ENCODE measurements at regions not wholly inside any gene's neighbourhood (a gene's known extent, or its start where the extent isn't known, plus 50 kb on each side); places are given as distances from the start of the nearest gene placed in this dataset.

DNA sequence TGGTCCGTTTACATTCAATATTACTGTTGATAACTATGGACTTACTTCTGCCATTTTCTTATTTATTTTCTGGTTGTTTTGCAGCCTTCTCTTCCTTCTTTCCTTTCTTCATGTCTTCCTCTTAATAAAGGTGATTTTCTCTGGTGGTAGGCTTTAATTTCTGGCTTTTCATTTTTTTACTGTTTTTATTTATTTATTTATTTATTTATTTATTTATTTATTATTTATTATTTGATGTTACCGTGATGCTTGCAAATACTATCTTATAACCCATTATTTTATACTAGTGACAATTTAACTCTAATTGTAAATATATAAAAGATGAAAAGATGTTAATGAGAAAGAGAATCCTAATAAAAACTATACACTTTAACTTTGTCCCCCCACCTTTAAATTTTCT lies 112.8 kb downstream of the SPIN3 start:
- intact Hi-C loops (cut with micrococcal nuclease; ENCODE audit: unreplicated experiment) = no loop called here
- H3K27me3 ChIP-seq (ENCODE audit: control insufficient read depth, insufficient read depth, low read length) = no peaks in the 10 kb centered on the region
- TF ChIP-seq TCF7L2 (IDR thresholded peaks at IDR 0.05; ENCODE audit: low read depth, low read length) (no peak), SIN3A (IDR thresholded peaks at IDR 0.05; ENCODE audit: borderline replicate concordance, insufficient read depth, low read depth, low read length) (no peak), POLR2AphosphoS5 (IDR thresholded peaks at IDR 0.05; ENCODE audit: low read depth, low read length) (no peak)
- TF ChIP-seq, protein P1, sequence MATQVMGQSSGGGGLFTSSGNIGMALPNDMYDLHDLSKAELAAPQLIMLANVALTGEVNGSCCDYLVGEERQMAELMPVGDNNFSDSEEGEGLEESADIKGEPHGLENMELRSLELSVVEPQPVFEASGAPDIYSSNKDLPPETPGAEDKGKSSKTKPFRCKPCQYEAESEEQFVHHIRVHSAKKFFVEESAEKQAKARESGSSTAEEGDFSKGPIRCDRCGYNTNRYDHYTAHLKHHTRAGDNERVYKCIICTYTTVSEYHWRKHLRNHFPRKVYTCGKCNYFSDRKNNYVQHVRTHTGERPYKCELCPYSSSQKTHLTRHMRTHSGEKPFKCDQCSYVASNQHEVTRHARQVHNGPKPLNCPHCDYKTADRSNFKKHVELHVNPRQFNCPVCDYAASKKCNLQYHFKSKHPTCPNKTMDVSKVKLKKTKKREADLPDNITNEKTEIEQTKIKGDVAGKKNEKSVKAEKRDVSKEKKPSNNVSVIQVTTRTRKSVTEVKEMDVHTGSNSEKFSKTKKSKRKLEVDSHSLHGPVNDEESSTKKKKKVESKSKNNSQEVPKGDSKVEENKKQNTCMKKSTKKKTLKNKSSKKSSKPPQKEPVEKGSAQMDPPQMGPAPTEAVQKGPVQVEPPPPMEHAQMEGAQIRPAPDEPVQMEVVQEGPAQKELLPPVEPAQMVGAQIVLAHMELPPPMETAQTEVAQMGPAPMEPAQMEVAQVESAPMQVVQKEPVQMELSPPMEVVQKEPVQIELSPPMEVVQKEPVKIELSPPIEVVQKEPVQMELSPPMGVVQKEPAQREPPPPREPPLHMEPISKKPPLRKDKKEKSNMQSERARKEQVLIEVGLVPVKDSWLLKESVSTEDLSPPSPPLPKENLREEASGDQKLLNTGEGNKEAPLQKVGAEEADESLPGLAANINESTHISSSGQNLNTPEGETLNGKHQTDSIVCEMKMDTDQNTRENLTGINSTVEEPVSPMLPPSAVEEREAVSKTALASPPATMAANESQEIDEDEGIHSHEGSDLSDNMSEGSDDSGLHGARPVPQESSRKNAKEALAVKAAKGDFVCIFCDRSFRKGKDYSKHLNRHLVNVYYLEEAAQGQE (IDR thresholded peaks at IDR 0.05; ENCODE audit: insufficient read depth in 1 of 2, low read depth in 2 of 2, low read length in 1 of 2) = no peak
- TF ChIP-seq, protein P2, sequence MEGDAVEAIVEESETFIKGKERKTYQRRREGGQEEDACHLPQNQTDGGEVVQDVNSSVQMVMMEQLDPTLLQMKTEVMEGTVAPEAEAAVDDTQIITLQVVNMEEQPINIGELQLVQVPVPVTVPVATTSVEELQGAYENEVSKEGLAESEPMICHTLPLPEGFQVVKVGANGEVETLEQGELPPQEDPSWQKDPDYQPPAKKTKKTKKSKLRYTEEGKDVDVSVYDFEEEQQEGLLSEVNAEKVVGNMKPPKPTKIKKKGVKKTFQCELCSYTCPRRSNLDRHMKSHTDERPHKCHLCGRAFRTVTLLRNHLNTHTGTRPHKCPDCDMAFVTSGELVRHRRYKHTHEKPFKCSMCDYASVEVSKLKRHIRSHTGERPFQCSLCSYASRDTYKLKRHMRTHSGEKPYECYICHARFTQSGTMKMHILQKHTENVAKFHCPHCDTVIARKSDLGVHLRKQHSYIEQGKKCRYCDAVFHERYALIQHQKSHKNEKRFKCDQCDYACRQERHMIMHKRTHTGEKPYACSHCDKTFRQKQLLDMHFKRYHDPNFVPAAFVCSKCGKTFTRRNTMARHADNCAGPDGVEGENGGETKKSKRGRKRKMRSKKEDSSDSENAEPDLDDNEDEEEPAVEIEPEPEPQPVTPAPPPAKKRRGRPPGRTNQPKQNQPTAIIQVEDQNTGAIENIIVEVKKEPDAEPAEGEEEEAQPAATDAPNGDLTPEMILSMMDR (IDR thresholded peaks at IDR 0.05) = no peak
- DNase-seq (ENCODE audit: low read depth, low spot score) = no peak
- CTCF ChIA-PET = no interaction called here
- no peak overlapping the region for H3K27ac ChIP-seq (ENCODE audit: low read length)
- H3K4me1 ChIP-seq (ENCODE audit: control insufficient read depth, insufficient read depth, low read length) = no peaks in the 10 kb centered on the region
- in situ Hi-C loops (cut with HindIII; ENCODE audit: low pct_unique_long_range_greater_than_20kb, low sequenced_read_pairs) = no loop called here
- H3K36me3 ChIP-seq (ENCODE audit: control insufficient read depth, insufficient read depth, low read length) = no peaks in the 10 kb centered on the region
- POLR2A ChIA-PET = no interaction called here
- H3K4me3 ChIP-seq (ENCODE audit: low read depth in 2 of 2, low read length in 2 of 2) = no peak overlapping the region
- no peaks in the 10 kb centered on the region for H3K9me3 ChIP-seq (ENCODE audit: control insufficient read depth, insufficient read depth, low read depth, low read length)
- no TSS peak for BruUV-seq (replicated peaks)
- no peak for ATAC-seq

Data from Panc1 (cell line).